Lung (tissue), 11 donors: ENCODE measurements at regions not wholly inside any gene's neighbourhood (a gene's known extent, or its start where the extent isn't known, plus 50 kb on each side); places are given as distances from the start of the nearest gene placed in this dataset.

ENCODE experiments used
- ATAC-seq: fragments of 200-7000 bp; cut with Tn5 transposase; one replicate; pipeline ENCODE4 v1.9.1; 2020; ENCODE audit warnings: moderate number of reproducible peaks; ENCODE audit not compliant: insufficient read depth, low FRiP score
- DNase-seq, 3 donors: peaks; one replicate each; pipeline ENCODE4 v3.0.0-alpha.2; 2013 to 2017
- H3K27ac ChIP-seq, 2 donors: one replicate each; pipeline ENCODE4 v1.5.1; 2013; ENCODE audit warnings: mild to moderate bottlenecking in 2 of 2, moderate library complexity in 2 of 2, control low read depth in 1 of 2, inconsistent platforms in 1 of 2, low read depth in 1 of 2, low read length in 1 of 2
- H3K27me3 ChIP-seq, 3 donors: one replicate each; pipeline ENCODE4 v1.5.1; 2013; ENCODE audit warnings: low read length in 2 of 3; ENCODE audit not compliant: control insufficient read depth in 3 of 3, insufficient read depth in 3 of 3
- H3K36me3 ChIP-seq, 4 donors: one replicate each; pipeline ENCODE4 v1.5.1; 2013; ENCODE audit warnings: low read length in 4 of 4, mild to moderate bottlenecking in 1 of 4, moderate library complexity in 1 of 4; ENCODE audit not compliant: control insufficient read depth in 4 of 4, insufficient read depth in 4 of 4
- H3K4me1 ChIP-seq, 5 donors: one replicate each; pipeline ENCODE4 v1.5.1; 2013; ENCODE audit warnings: low read length in 5 of 5, mild to moderate bottlenecking in 2 of 5, moderate library complexity in 1 of 5; ENCODE audit not compliant: control insufficient read depth in 5 of 5, insufficient read depth in 5 of 5
- H3K4me3 ChIP-seq: one replicate; pipeline ENCODE4 v1.5.1; 2013; ENCODE audit warnings: mild to moderate bottlenecking, control low read depth, moderate library complexity
- H3K9ac ChIP-seq, 2 donors: one replicate each; pipeline ENCODE4 v1.5.1; 2013; ENCODE audit warnings: low read length in 2 of 2, control low read depth in 1 of 2; ENCODE audit not compliant: insufficient read depth in 1 of 2
- H3K9me3 ChIP-seq, 4 donors: one replicate each; pipeline ENCODE4 v1.5.1; 2013; ENCODE audit warnings: low read length in 3 of 4, mild to moderate bottlenecking in 1 of 4, moderate library complexity in 1 of 4; ENCODE audit not compliant: control insufficient read depth in 4 of 4, insufficient read depth in 3 of 4
- CTCF ChIP-seq: IDR thresholded peaks from 2 replicates; pipeline ENCODE4 v1.5.1; 2012; ENCODE audit warnings: mild to moderate bottlenecking; ENCODE audit errors: control extremely low read depth, extremely low read depth
- WGBS, 2 donors: extraction: QIAGEN DNeasy Blood & Tissue Kit; methylation state at CpG; one replicate each; pipeline ENCODE4 v1.1.7; 2013; 5-methylcytosine and 5-hydroxymethylcytosine counted together
- donor health status: control.
- donor health status: control.
- donor health status: Bipolar disorder and iron deficiency.
- donor health status: healthy.
- donor health status: DM: yes; HTN: yes; CAD: no.

GRCh38 chr10:133035952-133036351, 51.8 kb upstream of the ADGRA1 start:
- WGBS, 2 donors, result 56 to 57% methylated on average over 10 of the region's 10 CpGs
- H3K36me3 ChIP-seq, result no peaks in the 10 kb centered on the region

GRCh38 chr10:133034762-133035161, 53.0 kb upstream of the ADGRA1 start:
- Histone ChIP-seq H3K4me3 (no peak overlapping the region), H3K9me3 (no peaks in the 10 kb centered on the region), H3K4me1 (no peaks in the 10 kb centered on the region), H3K27me3 (peaks cover 0 to 28% (median 8%) of the 10 kb centered on the region in 3 donors), H3K9ac (no peak overlapping the region), H3K36me3 (no peaks in the 10 kb centered on the region), H3K27ac (no peak overlapping the region)
- ATAC-seq (no peak), DNase-seq (no peak)
- 71 to 84% methylated on average over 10 of the region's 10 CpGs for WGBS, 2 donors
- TF ChIP-seq CTCF, result no peak

More at GRCh38 chr10:133035952-133036351, 51.8 kb upstream of the ADGRA1 start:
- no peak overlapping the region for H3K27ac ChIP-seq
- peaks cover 0 to 32% (median 12%) of the 10 kb centered on the region in 3 donors for H3K27me3 ChIP-seq
- H3K9me3 ChIP-seq, result no peaks in the 10 kb centered on the region
- ATAC-seq (no peak), DNase-seq (no peak)
- no peak overlapping the region for H3K9ac ChIP-seq
- TF ChIP-seq CTCF, result no peak
- no peaks in the 10 kb centered on the region for H3K4me1 ChIP-seq
- H3K4me3 ChIP-seq, result no peak overlapping the region

- ATAC-seq (no peak), DNase-seq (no peak)
- Histone ChIP-seq H3K4me1 (no peaks in the 10 kb centered on the region), H3K4me3 (no peak overlapping the region), H3K27me3 (peaks cover 0 to 22% (median 8%) of the 10 kb centered on the region in 3 donors), H3K9me3 (peaks cover 0 to 1% (median 0%) of the 10 kb centered on the region in 4 donors), H3K36me3 (no peaks in the 10 kb centered on the region), H3K27ac (no peak overlapping the region), H3K9ac (no peak overlapping the region)
- no peak for TF ChIP-seq CTCF
- whole genome bisulfite sequencing, 2 donors, result 85% methylated on average over 10 of the region's 10 CpGs
These were observed 53.6 kb upstream of the ADGRA1 start for GRCh38 chr10:133034092-133034491.

- no peak for TF ChIP-seq CTCF
- H3K27me3 ChIP-seq, result peaks cover 0 to 23% (median 8%) of the 10 kb centered on the region in 3 donors
- 84 to 86% methylated on average over 11 of the region's 11 CpGs for WGBS, 2 donors
- ATAC-seq (no peak), DNase-seq (no peak)
- no peaks in the 10 kb centered on the region for H3K4me1 ChIP-seq
- H3K36me3 ChIP-seq, result no peaks in the 10 kb centered on the region
- H3K9me3 ChIP-seq, result peaks cover 0 to 1% (median 0%) of the 10 kb centered on the region in 4 donors
- H3K9ac ChIP-seq, result no peak overlapping the region
- no peak overlapping the region for H3K4me3 ChIP-seq
- H3K27ac ChIP-seq, result no peak overlapping the region
These were observed 54.0 kb upstream of the ADGRA1 start for GRCh38 chr10:133033742-133034048.
